Activated T-helper 1 cell treated with anti-CD3 and anti-CD28 coated beads, Interleukin-2, amount 50 U/mL, for 16 hours (primary cell): ENCODE measurements at regions not wholly inside any gene's neighbourhood (a gene's known extent, or its start where the extent isn't known, plus 50 kb on each side); places are given as distances from the start of the nearest gene placed in this dataset.
"Not testable (repeated sequence)": the region's sequence is repeated elsewhere in the genome, so short reads cannot be mapped to it uniquely, and the experiment has no call there.

ENCODE experiments used
- DNase-seq, 2 donors: peaks; one replicate each; pipeline ENCODE4 v3.0.0-alpha.2; 2020; ENCODE audit warnings: low read depth in 1 of 2, low spot score in 1 of 2

DNA sequence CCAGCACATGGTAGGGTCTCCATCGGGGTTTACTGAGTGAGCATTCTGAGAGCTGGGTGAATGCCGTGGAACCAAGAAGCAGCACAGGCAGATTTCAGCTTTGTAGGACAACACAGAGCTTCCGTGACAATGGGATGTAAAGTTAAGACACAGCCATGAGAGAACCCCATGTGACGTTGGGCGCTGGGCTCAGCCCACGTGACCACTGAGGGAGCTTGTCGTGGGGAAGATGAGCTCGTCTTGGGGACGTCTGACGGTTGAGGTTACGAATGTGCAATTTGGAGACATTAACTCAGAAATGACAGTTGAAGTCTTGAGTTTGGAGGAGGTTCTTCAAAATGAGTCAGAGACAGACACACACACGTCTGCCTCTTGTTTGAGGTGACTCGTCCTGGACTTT, 51.5 kb upstream of the MUC20 start:
- not testable (repeated sequence) for DNase-seq

DNA sequence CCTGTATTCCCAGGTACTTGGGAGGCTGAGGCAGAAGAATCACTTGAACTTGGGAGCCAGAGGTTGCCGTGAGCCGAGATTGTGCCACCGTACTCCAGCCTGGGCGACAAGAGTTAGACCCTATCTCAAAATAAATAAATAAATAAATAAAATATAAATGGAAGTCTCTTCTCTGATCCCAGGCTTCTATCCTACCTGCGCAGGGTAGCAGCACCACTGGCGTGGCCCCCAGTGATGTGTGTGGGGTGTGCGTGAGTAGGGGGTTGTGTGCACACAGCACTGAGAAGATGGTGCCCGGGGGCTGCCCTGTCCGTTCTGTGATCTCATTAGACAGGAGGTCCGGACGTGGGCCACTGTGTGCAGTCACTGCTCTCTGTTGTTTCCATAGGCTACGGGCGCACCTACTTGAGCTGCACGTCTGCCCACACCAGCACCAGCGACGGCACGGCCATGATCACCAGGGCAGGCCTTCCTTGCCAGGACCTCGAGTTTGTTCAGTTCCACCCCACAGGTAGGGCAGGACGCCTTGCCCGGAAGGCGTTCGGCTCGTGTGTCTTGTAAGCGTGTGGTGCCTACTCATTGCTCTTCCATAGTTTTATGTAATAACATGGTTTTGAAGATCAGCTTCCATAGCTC, 52.5 kb upstream of the MUC20 start:
- not testable (repeated sequence) for DNase-seq

DNA sequence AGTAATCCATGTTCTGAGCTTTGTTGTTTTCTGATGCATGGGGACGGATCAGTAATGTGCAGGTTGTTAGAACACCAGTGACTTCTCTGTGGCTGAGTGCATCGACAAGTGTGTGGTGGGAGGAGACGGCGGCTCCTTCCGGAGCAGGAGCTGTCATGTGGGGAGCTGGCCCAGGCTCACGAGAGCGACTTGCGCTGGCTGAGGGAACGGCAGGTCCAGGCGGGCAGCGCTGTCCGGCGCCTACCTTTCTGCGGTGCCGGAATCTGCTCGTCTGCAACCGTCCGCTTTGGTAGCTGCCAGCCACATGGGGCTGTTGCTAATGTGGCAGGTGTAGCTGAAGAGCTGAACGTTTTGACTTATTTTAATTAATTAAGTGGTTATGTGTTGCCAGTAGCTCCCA, 55.5 kb upstream of the MUC20 start:
- not testable (repeated sequence) for DNase-seq

DNA sequence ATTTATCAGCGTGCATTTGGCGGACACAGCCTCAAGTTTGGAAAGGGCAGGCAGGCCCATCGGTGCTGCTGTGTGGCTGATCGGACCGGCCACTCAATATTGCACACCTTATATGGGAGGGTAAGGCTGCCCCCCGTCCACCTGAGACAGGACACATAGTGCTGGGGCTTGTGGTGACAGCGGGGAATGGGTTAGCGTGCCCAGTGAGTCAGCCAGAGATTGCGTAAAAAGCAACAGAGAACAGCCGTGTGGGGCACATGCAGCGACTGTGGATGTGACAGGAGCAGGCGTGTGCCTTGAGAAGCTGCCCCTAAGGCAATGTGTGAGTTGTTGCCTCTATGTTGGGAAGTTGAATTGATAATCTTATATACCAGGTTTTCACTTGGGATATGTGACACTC, 56.6 kb upstream of the MUC20 start:
- not testable (repeated sequence) for DNase-seq

DNA sequence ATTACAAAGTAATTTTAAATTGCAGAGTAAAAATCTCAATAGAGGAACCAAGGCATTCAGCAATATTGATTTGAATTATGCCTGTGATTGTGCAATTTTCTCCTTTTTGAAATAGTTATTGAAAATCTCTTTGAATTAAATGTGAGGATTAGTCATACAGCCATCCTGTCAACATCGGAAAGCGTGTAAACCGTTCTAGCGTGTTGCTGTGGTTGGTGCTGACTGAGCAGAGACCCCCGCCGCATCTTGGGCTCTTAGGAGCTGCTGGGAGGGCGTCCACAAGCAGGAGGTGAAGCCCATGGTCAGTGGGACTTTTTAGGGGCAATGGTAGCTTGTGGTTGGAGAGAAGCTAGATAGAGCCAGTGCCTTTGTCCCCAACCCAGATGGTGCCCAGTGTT, 61.6 kb upstream of the MUC20 start:
- not testable (repeated sequence) for DNase-seq

DNA sequence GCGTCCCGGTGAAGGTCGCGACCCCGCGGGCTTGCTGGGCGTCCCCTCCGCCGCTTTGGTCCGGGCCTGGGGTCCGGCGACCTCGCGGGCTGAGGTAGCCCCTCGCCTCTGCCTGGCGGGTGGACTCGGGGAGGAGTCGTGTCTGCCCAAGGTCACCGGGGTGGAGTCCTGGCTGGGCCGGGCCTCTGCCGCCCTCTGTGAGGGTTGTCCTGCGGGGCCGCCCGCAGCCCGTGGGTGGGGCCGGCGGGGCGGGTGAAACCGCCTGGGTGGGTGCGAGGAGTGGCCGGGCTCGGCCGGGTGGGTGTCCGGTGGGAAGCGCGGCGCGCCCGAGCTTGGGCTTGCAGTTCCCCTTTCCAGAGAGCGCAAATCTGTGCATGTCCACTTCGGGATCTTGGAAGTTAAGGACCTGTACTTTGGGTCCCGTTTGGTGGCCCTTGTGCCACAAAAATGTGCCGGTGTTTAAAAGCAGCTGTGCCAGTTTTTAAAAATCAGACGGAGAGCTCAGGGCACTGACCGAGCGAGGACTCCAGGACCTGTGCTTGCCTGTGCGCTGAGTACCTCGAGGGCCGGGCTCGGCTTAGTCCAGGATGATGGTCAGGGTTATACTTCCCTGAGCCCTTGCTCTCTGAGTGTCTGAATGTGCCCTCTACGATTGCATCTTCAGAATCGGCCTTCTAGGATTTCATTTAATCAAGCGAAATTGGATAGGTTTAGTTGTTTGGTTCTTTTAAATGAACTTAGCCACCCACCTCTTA, 62.2 kb upstream of the MUC20 start:
- DNase-seq, result not testable (repeated sequence)

DNA sequence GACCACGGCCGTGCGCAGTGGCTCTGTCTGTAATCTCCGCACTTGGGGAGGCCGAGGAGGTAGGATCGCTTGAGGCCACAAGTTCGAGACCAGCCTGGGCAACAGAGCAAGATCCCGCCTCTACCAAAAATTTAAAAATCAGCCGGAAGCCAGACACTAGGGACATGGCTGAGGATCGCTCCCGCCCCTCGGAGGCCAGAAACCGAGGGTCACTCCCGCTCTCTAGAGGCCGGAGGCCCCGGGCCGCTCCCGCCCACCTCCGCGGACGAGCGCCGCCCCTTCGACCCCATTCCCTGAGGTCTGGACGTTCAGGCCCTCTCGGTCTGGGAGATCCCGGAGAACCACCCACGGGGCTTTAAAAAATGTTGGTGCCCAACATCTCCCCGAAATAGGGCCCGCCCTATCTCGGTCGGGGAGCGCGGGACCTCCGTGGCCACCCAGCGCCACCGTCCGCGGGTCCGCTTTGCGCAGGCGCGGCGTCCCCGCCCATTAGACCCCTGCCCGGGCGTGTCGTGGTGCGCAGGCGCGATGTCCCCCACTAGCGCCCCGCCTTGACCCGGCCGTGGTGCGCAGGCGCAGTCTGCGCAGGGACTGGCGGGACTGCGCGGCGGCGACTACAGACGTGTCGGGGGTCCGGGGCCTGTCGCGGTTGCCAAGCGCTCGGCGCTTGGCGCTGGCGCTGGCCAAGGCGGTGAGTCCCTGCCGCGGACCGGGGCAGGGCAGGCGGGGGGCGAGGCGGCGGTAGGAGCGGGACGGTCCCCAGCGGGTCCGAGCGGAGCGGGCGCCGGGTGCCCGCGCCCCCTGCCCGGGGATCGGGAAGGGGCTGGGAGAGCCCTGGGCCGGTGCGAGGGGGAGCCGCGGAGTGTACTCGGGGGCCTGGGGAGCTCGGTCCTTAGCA, 63.1 kb upstream of the MUC20 start:
- DNase-seq, result peak; percentile 66 to 76

DNA sequence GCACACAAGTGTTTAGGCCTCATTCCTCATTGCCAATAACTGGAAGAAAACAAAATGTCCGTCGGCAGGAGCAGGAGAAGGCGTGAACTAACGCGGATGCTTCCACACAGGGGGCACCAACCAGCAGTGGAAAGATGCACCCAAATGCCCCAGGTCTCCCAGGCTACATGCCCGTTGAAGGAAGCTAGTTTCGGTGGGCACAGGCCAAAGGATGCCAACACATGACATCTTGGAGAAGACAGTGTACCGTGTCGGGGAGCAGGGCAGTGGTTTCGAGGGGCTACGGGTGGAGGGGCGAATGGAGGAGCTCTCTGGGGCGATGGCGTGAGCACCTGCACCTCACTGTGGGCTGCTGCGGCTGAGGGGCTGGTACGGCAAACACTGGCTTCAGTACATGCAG, 64.7 kb upstream of the MUC20 start:
- not testable (repeated sequence) for DNase-seq

DNA sequence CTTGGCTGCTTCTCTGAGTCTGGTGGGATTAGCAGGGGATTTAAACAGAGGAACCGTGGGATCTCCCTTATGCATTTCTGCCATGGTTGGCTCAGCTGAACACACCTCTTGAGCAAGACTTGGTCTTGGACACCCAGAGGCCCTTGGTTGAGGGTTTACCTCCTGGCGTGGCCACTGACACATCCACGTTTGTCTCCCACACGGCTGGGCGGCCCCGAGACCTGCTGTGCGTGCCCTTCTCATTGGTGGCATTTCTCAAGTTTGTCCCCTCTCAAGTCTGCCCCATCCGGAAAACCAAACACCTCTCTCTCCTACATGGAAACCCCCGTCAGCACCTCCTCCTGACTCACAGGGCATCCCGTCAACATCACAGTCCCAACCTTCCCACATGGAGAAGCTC, 66.0 kb upstream of the MUC20 start:
- not testable (repeated sequence) for DNase-seq

DNA sequence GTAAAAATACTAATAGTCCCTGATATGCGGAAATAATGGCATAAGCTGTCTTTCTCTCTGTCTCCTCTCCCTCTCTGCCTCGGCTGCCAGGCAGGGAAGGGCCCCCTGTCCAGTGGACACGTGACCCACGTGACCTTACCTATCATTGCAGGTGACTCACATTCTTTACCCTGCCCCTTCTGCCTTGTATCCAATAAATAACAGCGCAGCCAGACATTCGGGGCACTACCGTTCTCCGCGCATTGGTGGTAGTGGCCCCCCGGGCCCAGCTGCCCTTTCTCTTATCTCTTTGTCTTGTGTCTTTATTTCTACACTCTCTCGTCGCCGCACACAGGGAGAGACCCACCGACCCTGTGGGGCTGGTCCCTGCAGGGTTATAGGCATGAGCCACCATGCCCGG, 66.6 kb upstream of the MUC20 start:
- DNase-seq, result not testable (repeated sequence)

DNA sequence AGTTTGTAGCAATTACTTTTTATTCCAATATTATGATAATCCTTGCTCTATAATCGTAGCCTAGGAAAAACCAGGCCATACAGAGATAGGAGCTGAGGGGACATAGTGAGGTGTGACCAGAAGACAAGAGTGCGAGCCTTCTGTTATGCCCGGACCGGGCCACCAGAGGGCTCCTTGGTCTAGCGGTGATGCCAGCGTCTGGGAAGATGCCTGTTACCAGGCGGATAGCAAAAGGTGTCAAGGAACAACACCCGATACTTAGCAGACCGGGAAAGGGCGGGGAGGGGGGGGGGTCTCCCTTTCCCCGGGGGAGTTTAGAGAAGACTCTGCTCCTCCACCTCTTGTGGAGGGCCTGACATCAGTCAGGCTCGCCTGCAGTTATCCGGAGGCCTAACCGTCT, 67.1 kb upstream of the MUC20 start:
- not testable (repeated sequence) for DNase-seq

DNA sequence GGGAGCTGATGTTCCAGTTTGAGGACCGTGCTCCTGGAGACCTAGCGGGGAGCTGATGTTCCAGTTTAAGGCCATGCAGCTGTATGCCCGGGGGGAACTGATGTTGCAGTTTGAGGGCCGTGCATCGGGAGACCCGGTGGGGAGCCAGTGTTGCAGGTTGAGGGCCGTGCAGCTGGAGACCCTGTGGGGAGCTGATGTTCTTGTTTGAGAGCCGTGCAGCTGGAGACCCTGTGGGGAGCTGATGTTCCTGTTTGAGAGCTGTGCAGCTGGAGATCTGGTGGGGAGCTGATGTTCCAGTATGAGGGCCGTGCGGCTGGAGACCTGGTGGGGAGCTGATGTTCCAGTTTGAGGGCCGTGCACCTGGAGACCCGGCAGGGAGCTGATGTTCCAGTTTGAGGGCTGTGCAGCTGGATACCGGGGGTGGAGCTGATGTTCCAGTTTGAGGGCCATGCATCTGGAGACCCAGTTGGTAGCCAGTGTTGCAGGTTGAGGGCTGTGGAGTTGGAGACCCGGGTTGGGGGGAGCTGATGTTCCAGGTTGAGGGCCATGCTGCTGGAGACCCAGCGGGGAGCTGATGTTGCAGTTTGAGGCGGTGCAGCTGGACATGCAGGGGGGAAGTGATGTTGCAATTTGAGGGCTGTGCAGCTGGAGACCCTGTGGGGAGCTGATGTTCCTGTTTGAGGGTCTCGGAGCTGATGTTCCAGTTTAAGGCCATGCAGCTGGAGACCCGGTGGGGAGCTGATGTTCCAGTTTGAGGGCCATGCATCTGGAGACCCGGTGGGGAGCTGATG, 64.4 kb upstream of the APOD start:
- DNase-seq, result not testable (repeated sequence)

DNA sequence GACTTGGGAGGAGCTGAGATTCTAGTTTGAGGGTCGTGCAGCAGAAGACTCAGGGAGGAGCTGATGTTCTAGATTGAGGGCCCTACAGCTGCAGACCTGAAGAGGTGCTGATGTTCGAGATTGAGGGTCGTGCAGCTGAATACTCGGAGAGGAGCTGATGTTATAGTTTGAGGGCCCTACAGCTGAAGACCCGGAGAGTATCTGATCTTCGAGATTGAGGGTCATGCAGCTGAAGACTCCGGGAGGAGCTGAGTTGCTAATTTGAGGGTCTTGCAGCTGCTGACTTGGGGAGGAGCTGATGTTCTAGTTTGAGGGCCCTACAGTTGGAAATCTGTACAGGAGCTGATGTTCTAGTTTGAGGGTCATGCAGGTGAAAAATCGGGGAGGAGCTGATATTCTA, 62.1 kb upstream of the APOD start:
- DNase-seq, result not testable (repeated sequence)

DNA sequence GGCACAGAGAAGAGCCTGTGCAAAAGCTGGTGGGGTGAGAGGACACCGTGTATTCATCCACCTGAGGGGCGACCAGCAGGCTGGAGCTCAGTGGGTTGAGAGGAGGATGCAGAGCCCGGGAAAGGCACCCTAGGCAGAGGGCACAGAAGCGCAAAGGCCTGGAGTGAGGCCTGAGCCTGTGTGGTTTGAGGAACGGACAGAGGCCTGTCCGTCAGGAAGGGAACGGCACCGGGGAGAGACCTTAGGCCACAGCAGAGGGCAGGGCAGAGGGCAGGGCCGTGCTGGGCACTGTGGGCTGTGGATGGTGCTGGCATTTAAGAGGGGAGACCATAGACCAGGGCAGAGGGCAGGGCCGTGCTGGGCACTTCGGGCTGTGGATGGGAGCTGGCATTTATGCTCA, 59.5 kb upstream of the APOD start:
- not testable (repeated sequence) for DNase-seq

DNA sequence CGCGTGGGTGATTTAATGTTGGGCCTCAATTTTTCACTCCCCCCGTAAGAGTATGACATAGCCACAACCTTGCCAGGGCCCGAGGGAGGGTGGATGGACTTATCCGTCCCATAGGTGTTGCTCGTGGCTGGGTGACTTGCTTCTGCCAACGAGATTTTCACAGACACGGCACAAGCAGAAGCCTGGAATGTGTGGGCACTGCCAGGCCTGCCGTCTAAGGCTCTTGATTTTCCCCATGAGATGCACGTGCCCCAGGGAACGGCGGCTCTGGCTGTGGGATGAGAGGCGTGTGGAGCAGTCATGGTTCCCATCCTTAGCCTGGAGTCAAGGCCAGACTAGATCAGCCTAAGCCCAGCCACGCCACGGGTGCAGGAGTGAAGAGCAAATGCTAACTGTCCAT, 58.6 kb upstream of the APOD start:
- DNase-seq, result not testable (repeated sequence)

DNA sequence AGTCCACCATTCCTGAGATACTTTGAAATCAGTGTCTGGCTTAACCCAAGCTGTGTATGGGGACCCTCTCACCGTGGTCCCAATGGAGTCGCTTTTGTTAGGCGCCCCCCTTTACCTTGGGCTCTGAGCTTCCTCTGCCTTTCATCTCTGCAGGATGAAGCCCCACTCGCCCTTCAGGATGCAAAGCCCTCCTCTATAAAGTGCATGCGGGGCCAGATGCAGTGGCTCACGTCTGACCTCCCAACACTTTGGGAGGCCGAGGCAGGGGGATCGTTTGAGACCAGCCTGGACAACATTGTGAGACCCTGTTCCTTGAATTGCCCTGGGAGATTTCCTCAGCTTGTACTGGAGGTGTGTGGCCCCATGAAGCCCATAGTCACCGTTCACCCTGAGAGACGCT, 54.7 kb upstream of the APOD start:
- not testable (repeated sequence) for DNase-seq

DNA sequence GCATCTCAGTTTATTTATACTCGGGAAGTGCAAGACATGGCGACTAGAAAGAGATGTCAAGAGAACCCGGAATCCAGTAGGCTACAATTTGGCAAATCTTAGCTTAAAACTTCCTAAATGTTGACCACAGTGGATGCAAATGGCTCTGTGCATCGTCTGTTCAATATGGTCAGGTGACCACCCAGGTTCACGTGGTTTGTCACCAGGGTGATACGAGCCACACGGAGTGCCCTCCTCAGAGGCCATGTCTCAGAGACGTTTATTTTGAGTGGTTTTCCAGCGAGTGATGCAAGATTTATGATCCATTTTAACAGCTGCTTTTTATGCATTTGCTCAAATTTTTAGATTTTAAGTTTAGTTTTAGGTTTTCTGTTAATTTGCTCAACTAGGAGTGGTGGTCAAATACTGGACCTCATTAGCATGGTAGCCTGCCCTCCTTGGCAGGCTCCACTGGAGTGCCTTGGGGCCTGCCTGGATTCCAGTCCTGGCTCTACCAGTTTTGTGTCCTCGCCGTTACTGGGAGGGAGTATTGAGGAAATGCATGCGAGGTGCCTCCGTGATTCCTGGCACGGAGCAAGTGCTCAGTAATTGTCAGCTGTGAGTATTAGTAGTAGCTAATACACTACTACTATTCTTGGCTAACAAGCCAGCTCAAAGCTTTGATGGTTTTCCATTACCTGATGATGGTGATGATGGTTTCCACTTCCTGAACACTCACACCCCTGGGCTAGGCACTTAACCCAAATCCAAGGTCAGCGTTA, 53.9 kb upstream of the APOD start:
- DNase-seq, result not testable (repeated sequence)

DNA sequence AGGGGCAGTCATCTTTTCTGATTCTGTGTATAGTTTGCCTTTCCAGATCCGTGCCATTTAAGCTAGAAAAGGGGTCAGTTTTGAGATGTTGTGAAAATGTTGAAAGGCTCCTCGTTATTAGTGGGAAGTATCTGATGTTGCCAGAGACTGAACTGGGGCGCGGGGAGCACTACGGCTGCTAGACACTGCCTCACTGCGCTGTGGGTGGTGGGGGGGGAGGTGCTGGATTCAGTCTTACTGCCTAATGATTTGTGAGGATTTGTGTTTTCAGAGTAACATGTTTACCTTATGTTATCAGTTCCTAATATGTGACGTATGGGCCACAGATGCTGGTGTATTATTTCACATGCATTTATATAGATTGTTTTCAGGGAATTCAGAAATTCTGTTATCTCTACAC, 53.3 kb upstream of the APOD start:
- DNase-seq, result not testable (repeated sequence)

DNA sequence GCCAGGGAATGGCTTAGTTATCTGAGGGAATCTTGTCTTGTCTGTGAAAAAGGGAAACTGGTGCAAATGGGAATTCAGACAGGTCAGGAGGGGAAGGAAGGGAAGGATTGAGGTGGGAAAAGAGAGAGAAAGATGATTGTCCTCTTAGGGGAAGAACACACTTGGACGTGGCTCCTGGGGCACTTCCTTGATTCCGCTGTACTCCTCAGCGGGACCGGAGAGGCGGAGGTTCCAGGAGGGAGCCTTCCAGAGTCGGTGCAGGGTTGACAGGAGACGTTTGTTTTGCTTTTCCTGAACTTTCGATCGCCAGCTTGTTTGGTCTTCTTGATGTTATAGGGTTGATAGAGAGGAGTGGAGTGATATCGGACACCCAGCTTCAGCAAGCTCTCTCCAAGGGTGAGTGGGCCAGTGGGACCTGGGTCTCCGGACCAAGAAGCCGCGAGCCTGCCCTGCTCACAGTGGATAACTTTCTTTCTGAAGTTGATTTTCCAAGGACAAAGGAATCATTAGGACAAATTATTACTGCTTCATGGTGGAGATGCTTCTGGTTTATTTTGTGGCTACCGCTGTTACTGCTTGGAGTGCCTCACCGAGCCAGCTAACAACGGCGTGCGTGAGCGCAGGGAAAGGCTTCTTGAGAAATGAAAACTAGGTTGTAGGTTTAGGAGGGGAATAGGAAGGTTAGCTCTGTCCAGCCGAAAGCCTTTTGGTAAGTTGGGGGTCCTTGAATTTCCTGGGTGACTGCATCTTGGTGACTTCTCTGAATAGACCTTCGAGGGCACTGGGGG, 52.4 kb upstream of the APOD start:
- not testable (repeated sequence) for DNase-seq
